ENCODE measurements at regions not wholly inside any gene's neighbourhood (a gene's known extent, or its start where the extent isn't known, plus 50 kb on each side); places are given as distances from the start of the nearest gene placed in this dataset.

DNA sequence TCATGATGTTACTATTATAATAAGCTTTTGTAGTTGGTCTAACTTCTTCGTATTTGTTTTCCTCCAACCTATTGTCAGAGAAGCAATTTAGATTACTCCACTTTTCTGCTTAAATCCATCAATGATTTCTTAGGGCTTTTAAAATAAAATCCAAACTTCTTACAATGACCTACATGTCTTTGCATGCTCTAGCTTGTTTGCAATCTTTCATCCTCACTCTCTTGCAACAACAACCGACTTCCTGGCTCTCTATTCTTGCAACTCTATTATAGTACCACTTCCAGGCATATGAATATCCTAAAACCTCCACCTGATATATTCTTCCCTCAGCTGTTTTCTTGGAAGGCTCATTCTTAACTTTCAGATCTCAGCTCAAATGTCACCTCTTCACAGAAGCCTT is 1288.7 kb downstream of the PLA2G4A start:
- in situ Hi-C loops (cut with HindIII; ENCODE audit: low sequenced_read_pairs), result no loop called here
- TF ChIP-seq, protein P1, sequence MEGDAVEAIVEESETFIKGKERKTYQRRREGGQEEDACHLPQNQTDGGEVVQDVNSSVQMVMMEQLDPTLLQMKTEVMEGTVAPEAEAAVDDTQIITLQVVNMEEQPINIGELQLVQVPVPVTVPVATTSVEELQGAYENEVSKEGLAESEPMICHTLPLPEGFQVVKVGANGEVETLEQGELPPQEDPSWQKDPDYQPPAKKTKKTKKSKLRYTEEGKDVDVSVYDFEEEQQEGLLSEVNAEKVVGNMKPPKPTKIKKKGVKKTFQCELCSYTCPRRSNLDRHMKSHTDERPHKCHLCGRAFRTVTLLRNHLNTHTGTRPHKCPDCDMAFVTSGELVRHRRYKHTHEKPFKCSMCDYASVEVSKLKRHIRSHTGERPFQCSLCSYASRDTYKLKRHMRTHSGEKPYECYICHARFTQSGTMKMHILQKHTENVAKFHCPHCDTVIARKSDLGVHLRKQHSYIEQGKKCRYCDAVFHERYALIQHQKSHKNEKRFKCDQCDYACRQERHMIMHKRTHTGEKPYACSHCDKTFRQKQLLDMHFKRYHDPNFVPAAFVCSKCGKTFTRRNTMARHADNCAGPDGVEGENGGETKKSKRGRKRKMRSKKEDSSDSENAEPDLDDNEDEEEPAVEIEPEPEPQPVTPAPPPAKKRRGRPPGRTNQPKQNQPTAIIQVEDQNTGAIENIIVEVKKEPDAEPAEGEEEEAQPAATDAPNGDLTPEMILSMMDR (IDR thresholded peaks at IDR 0.05; ENCODE audit: low read depth, low read length), result no peak
- DNase-seq (ENCODE audit: low read depth, low spot score), result no peak
- no peak overlapping the region for H3K4me3 ChIP-seq (ENCODE audit: low read depth, low read length)

DNA sequence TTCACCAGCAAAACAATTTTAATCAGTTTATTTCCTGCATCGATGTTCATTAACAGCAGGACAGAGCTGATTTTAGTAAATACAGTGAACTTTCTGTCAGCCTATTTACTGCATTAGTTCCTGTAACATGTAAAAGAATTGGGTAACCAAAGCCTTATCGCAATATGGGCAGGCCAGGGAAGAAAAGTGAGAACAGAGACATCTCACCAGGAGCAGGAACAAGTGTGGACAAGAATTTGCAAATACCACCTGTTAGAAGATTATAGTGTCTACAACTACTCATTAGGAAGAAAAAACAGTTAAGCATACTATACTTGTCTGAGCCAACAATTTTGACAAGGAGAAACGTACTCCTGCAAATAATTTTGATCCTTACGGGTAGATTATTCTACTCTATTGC is 1293.9 kb downstream of the PLA2G4A start:
- no peak overlapping the region for H3K4me3 ChIP-seq (ENCODE audit: low read depth, low read length)
- TF ChIP-seq, protein P1 (IDR thresholded peaks at IDR 0.05; ENCODE audit: low read depth, low read length), result no peak
- in situ Hi-C loops (cut with HindIII; ENCODE audit: low sequenced_read_pairs), result no loop called here
- no peak for DNase-seq (ENCODE audit: low read depth, low spot score)

DNA sequence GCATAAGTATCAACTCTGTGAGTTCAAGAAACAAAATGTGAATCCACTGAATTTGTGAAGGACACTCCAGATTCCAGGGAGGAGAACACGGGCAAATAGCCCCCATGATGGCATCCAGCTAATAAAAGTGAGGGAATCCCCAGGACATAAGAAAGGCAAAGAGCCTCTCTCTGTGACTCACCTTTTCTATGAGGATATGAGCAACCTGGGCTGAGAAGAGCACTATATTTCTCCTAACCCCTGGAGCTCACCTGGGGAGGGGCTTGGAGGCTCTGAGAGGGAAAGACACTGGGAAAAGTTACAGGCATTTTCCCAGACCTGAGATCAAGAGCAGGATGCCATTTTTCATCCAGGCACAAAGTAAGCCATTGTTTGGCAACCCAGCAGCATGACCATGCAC is 1298.8 kb downstream of the PLA2G4A start:
- in situ Hi-C loops (cut with HindIII; ENCODE audit: low sequenced_read_pairs), result no loop called here
- TF ChIP-seq, protein P1 (IDR thresholded peaks at IDR 0.05; ENCODE audit: low read depth, low read length), result no peak
- no peak overlapping the region for H3K4me3 ChIP-seq (ENCODE audit: low read depth, low read length)
- no peak for DNase-seq (ENCODE audit: low read depth, low spot score)

DNA sequence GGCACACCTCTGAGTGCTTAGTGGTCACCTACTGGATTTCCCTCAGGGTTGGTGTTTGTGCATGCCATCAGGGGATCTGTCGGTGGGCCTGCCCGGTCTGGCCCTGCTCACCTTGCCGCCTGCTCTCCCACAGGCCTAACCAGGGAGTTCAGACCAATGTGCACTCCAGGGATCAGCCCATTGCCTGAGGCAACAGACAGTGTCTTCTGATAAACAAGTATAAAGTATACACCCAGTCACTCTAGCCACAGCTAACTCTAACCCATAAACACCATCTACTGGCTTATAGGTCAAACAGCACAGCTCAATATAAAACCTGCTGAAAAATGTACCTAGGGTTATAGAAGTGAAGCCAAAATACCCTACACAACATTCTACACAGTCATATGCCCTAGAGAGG is 1300.0 kb downstream of the PLA2G4A start:
- in situ Hi-C loops (cut with HindIII; ENCODE audit: low sequenced_read_pairs), result no loop called here
- H3K4me3 ChIP-seq (ENCODE audit: low read depth, low read length), result no peak overlapping the region
- TF ChIP-seq, protein P1 (IDR thresholded peaks at IDR 0.05; ENCODE audit: low read depth, low read length), result no peak
- DNase-seq (ENCODE audit: low read depth, low spot score), result peak; percentile 2

DNA sequence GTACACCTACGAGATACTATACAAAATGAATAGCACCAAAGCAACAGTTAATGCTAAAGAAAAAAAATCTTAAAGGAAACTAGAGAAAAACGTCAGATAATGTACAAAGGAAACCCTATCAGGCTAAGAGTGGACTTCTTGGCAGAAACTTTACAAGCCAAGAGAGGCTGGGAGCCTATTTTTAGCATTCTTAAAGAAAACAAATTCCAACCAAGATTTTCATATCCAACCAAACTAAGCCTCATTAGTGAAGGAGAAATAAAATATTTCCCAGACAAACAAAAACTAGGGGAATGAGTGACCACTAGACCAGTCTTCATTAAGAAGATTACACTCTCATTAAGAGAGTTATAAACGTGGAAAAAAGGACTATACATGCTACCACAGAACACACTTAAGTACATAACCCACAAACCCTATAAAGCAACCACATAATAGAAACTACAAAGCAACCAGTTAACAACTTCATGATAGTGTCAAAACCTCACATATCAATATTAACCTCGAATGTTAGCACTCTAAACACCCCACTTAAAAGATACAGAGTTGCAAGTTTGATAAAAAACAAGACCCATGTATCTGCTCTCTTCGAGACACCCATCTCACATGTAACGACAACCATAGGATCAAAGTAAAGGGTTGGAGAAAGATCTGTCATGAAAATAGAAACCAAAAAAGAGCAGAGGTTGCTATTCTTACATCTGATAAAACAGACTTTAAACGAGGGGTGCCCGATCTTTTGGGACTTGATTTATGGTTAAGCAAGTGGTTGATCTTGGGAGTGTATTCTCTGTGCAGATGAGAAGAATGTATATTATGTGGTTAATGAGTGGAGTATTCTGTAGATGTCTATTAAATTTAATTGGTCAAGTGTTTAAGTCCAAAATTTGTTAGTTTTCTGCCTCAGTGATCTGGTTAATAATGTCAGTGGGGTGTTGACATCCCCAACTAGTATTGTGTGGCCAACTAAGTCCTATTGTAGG is 1301.4 kb downstream of the PLA2G4A start:
- TF ChIP-seq, protein P1 (IDR thresholded peaks at IDR 0.05; ENCODE audit: low read depth, low read length), result no peak
- in situ Hi-C loops (cut with HindIII; ENCODE audit: low sequenced_read_pairs), result no loop called here
- DNase-seq (ENCODE audit: low read depth, low spot score), result no peak
- H3K4me3 ChIP-seq (ENCODE audit: low read depth, low read length), result no peak overlapping the region

DNA sequence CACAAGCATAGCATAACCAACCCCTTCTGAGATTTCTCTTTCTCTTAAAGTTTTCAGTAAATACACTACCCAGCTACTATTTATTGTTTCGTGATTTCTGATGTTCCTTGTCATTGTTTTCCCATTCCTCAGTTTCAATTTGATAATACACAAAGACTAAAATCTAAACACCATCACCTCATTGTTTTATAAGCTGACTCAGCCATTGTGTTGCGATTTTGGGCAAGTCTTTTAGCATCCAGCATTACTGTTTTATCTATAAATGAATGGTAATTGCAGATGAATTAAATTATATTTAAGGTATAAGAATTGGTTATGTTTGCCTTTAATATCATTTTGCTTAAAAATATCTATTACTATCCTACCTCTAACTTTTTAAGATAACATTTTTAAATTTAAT is 1308.5 kb downstream of the PLA2G4A start:
- TF ChIP-seq, protein P1 (IDR thresholded peaks at IDR 0.05; ENCODE audit: low read depth, low read length), result no peak
- DNase-seq (ENCODE audit: low read depth, low spot score), result no peak
- no peak overlapping the region for H3K4me3 ChIP-seq (ENCODE audit: low read depth, low read length)
- in situ Hi-C loops (cut with HindIII; ENCODE audit: low sequenced_read_pairs), result no loop called here

Data from astrocyte of the spinal cord (primary cell).